HG02943 (cell line): ENCODE measurements at regions not wholly inside any gene's neighbourhood (a gene's known extent, or its start where the extent isn't known, plus 50 kb on each side); places are given as distances from the start of the nearest gene placed in this dataset.
"Not testable (repeated sequence)": the region's sequence is repeated elsewhere in the genome, so short reads cannot be mapped to it uniquely, and the experiment has no call there.

Source experiments
- ATAC-seq: cut with Tn5 transposase; IDR thresholded peaks from one replicate; pipeline ENCODE4 v1.9.1; 2021; ENCODE audit warnings: mild to moderate bottlenecking, low read depth, moderate library complexity; ENCODE audit not compliant: unreplicated experiment

- no peak for ATAC-seq
Observed at GRCh38 chr4:66355328-66355727, 685.0 kb upstream of the EPHA5 start.

DNA sequence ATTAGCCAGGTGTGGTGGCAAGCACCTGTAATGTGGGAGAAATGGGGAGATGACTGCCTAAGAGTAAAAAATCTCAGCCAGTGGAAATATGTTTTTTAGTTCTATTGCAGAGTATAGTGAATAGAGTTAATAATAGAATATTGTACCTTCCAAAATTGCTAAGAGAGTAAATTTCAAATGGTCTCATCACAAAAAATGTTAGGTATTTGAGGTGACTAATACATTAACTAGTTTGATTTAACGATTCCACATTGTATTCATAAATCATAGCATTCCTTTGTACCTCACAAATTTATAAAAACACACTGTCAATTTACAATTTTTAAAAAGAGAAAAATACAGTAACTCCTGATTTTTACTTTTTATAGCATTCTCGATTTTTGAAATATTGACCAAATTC lies 681.5 kb upstream of the EPHA5 start:
- no peak for ATAC-seq

- no peak for ATAC-seq
Observed at GRCh38 chr4:66340286-66340893, 670.1 kb upstream of the EPHA5 start.

DNA sequence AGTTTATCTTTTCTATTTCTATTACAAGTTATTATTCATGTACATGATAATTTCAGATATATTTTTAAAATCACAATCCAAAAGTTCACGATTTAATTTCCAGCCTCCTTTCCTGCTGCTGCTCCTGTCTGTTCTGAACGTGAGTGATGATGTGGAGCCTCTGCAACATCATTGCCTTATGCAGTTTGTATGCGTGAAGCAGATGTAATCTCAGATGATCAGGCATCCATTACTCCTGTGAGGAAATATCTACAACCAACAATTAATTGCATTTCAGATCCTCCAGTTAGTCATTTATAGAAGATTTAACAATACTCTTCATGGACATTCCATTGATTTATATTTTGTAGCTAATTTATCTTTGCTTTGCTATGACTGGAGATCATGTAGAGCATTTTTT lies 668.7 kb upstream of the EPHA5 start:
- ATAC-seq = no peak

DNA sequence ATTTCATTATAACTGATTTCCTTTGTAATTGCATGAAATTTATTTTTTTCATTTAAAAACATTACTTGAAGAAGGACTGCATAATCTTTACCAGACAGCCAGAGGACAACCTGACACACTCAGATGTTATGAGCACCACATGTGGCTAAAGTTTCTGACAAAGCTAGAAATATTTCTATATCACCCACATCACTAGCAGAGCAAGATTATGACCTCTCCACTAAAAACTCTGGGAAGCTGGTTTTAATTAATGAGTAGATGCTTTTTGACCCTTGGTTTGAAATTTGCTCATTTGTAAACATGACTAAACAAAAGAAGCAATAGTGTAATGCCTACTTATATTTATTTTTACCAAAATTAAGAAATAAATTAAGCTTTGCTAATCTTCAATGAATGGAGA lies 661.5 kb upstream of the EPHA5 start:
- ATAC-seq = no peak

DNA sequence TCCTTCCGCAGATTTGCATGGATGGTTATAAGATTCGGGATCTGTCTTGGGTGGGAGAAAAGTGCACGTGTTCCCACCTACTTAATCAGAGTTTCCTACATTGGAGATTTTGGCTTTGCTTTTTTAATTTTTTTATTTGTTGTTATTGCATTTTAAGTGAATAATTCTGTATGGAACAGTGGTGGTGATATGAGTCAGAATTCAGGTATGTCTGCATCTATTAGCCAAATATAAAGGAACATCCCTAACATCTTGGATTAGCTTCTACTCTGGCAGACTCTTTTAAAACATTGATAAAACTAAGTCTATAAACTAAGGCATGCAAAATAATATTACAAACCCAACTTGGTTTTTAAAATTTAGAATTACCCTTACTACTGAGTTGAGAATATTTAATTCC lies 659.8 kb upstream of the EPHA5 start:
- no peak for ATAC-seq

DNA sequence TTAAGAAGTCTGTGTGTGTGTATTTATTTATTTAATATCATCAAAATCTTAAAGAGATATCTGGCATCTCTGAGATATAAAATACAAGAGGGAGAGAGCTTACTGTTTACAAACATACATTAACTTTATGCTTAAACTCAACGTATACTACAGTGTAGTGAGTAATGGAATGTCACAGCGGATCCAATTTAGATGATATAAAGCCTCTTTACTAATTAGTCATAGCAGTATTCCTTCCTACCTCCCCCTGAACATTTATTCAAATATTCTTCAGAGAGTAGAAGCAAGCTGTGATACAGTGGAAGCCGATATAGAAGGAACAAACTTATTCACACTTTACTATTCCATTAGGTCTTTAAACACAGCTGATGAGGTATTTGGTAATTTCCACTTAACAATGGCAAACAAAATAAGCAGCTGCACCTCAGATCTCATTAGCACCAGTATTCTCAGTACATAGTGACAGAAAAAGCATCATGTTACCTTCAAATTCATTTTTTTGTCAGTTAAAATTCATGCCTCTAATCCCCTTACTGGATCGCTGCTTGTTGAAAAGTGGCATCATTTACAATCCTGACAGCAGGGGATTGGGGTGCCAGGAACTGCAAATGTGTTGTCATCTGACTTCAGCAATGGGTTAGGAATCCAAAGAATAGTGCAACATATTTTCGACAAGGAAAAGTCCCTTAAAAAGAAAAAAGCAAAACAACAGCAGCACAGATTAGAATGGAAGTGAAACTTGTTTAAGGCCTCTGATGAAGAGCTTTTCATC lies 658.7 kb upstream of the EPHA5 start:
- no peak for ATAC-seq

- no peak for ATAC-seq
Observed at GRCh38 chr4:66307641-66308438, 637.6 kb upstream of the EPHA5 start.

DNA sequence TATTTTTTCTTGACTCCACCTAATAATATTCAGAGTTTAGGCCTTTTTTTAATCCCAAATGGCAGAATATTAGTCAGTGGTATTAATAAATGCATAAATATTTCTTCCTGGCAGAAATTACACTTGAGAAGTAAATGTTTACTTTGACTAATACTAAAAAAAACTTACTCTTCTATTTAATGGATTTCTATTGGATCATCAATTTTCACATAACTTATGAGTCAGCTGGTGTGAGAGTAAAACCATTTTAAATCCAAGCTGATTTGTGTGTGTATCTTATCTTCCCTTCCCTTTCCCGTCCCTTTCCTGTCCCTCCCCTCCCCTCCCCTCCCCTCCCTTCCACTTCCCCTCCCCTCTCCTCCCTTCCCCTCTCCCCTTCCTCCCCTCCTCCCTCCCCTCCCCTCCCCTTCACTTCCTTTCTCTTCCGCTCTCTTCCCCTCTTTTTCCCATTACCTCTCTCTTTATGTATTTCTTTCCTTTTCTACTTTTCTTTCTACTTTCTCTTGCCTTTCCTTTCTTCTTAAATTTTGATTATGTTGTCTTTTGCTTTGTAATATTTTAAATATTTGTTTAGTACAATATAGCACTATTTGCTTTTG lies 630.1 kb upstream of the EPHA5 start:
- no peak for ATAC-seq

GRCh38 chr4:66298569-66298968 lies 628.3 kb upstream of the EPHA5 start:
- ATAC-seq = no peak

GRCh38 chr4:66297703-66298102 lies 627.4 kb upstream of the EPHA5 start:
- ATAC-seq = no peak

DNA sequence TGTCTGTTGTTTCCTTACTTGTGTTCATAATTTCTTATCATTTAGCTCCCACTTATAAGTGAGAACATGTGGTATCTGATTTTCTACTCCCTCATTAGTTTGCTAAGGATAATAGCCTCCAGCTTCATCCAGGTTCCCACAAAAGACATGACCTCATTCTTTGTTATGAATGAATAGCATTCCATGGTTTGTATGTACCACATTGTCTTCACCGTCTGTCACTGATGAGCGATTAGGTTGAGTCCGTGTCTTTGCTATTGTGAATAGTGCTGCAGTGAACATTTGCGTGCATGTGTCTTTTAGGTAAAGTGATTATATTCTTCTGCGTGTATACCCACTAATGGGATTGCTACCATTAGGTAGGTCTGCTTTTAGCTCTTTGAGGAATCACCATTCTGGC lies 624.3 kb upstream of the EPHA5 start:
- no peak for ATAC-seq

- no peak for ATAC-seq
Observed at GRCh38 chr4:66284991-66285451, 614.7 kb upstream of the EPHA5 start.

DNA sequence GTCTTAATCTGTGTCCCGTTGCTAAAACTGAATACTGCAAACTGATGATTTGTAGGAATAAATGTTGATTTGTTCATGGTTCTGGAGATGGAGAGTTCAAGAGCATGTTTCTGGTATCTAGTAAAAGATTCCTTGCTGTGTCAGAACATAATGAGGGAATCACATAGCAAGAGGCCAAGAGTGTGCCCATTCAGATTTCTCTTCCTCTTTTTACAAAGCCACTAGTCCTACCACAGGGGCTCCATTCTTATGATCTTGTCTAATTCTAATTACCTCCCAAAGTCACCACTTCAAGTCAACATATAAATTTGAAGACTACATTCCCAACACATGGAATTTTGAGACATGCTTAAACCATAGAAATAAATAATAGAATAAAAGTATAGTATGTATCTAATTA lies 608.8 kb upstream of the EPHA5 start:
- ATAC-seq = no peak

GRCh38 chr4:66275411-66276038 lies 605.2 kb upstream of the EPHA5 start:
- no peak for ATAC-seq

- no peak for ATAC-seq
Observed at GRCh38 chr4:66273110-66273509, 602.8 kb upstream of the EPHA5 start.

- ATAC-seq = not testable (repeated sequence)
Observed at GRCh38 chr4:66270356-66270755, 600.1 kb upstream of the EPHA5 start.

DNA sequence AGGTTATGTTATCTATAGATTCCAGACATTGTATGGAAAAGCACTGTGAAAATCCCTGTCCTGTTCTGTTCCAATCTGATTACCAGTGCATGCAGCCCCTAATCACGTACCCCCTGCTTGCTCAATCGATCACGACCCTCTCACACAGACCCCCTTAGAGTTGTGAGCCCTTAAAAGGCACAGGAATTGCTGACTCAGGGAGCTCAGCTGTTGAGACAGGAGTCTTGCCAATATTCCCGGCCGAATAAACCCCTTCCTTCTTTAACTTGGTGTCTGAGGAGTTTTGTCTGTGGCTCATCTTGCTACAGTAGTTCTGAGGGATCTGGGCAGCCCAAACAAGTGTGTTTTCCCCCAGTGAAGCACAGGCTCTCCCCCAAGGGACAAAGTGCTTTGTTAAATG lies 596.3 kb upstream of the EPHA5 start:
- ATAC-seq = not testable (repeated sequence)

DNA sequence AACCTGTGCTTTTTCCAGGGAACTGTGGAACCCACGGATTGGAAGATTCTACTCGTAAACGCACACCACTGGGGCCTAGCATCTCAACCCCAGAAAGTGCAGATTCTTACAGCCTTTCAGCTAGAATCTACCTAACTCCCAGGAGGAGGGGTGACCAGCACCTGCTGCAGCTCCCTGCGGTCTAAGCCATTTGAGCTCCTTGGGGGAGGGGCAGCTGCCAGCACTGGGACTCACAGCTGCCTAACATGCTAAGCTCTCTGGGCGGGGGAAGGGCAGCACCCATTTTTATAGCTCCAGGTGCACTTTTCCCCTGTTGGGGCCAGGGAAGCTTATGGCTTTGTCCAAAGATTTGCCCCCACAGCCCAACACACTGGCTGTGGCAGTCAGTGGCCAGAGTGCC lies 595.7 kb upstream of the EPHA5 start:
- ATAC-seq = no peak

GRCh38 chr4:66252291-66252690 lies 582.0 kb upstream of the EPHA5 start:
- ATAC-seq = no peak

DNA sequence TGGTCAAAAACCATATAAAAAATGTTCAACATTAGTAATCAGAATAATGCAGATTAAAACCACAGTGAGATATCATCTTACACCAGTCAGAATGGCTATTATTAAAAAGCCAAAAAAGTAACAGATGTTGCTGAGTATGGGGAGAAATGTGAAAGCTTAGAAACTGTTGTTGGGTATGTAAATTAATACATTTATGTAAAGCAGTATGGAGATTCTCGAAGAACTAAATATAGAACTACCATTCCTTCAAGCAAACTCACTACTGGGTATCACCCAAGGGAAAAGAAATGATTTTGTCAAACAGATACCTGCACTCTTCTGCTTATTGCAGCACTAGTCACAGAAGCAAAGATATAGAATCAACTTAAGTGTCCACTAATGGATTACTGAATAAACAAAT lies 576.4 kb upstream of the EPHA5 start:
- no peak for ATAC-seq
